Astrocyte (in vitro differentiated cells and primary cell): ENCODE measurements at regions not wholly inside any gene's neighbourhood (a gene's known extent, or its start where the extent isn't known, plus 50 kb on each side); places are given as distances from the start of the nearest gene placed in this dataset.

Experiments used
- DNase-seq: peaks from one replicate; pipeline ENCODE4 v3.0.0-alpha.2; 2010; ENCODE audit warnings: low read depth
- FAIRE-seq: peaks from 2 replicates; lab custom pipeline; 2011; peaks lifted over from hg19 to GRCh38; lab: Jason Lieb, UNC
- H2AFZ ChIP-seq: 2 replicates; pipeline ENCODE4 v1.6.0; 2012; ENCODE audit warnings: low read depth, low read length, inconsistent platforms
- H3K27ac ChIP-seq: 2 replicates; pipeline ENCODE4 v1.5.1; 2011; ENCODE audit warnings: low read depth, low read length, inconsistent platforms
- H3K27me3 ChIP-seq: 2 replicates; pipeline ENCODE4 v1.6.0; 2011; ENCODE audit warnings: low read length, inconsistent platforms; ENCODE audit not compliant: insufficient read depth
- H3K36me3 ChIP-seq: 2 replicates; pipeline ENCODE4 v1.5.1; 2011; ENCODE audit warnings: low read length, inconsistent platforms; ENCODE audit not compliant: insufficient read depth
- H3K4me1 ChIP-seq: 2 replicates; pipeline ENCODE4 v1.5.1; 2011; ENCODE audit warnings: low read length, inconsistent platforms; ENCODE audit not compliant: insufficient read depth
- H3K4me2 ChIP-seq: 2 replicates; pipeline ENCODE4 v1.6.0; 2012; ENCODE audit warnings: low read length, inconsistent platforms
- H3K4me3 ChIP-seq: 2 replicates; pipeline ENCODE4 v1.5.1; 2011; ENCODE audit warnings: low read depth, mild to moderate bottlenecking, low read length, inconsistent platforms; ENCODE audit not compliant: insufficient read depth
- H3K79me2 ChIP-seq: 2 replicates; pipeline ENCODE4 v1.6.0; 2012; ENCODE audit warnings: mild to moderate bottlenecking, low read length, inconsistent platforms; ENCODE audit not compliant: insufficient read depth
- H3K9ac ChIP-seq: 2 replicates; pipeline ENCODE4 v1.6.0; 2012; ENCODE audit warnings: mild to moderate bottlenecking, low read length, inconsistent platforms
- H3K9me3 ChIP-seq: 2 replicates; pipeline ENCODE4 v1.5.1; 2012; ENCODE audit warnings: low read depth, mild to moderate bottlenecking, low read length, inconsistent platforms; ENCODE audit not compliant: insufficient read depth
- H4K20me1 ChIP-seq: 2 replicates; pipeline ENCODE4 v1.6.0; 2012; ENCODE audit warnings: low read length, inconsistent platforms; ENCODE audit not compliant: insufficient read depth
- H3K27ac Mint-ChIP-seq: one replicate; pipeline ENCODE4 v1.8.0; 2021; ENCODE audit warnings: mild to moderate bottlenecking, mixed read lengths; ENCODE audit not compliant: unreplicated experiment
- H3K27me3 Mint-ChIP-seq: one replicate; pipeline ENCODE4 v1.8.0; 2021; ENCODE audit warnings: low read depth, mixed read lengths; ENCODE audit not compliant: unreplicated experiment
- H3K36me3 Mint-ChIP-seq: one replicate; pipeline ENCODE4 v1.8.0; 2021; ENCODE audit warnings: low read depth, mixed read lengths; ENCODE audit not compliant: unreplicated experiment
- H3K4me1 Mint-ChIP-seq: one replicate; pipeline ENCODE4 v1.8.0; 2021; ENCODE audit warnings: low read depth, mixed read lengths; ENCODE audit not compliant: unreplicated experiment
- H3K4me3 Mint-ChIP-seq: one replicate; pipeline ENCODE4 v1.8.0; 2021; ENCODE audit warnings: mild to moderate bottlenecking, moderate library complexity, mixed read lengths; ENCODE audit not compliant: unreplicated experiment
- H3K9me3 Mint-ChIP-seq: one replicate; pipeline ENCODE4 v1.8.0; 2021; ENCODE audit warnings: mild to moderate bottlenecking, mixed read lengths; ENCODE audit not compliant: unreplicated experiment
- CTCF ChIP-seq: IDR thresholded peaks from 2 replicates; pipeline ENCODE4 v1.5.1; 2011; ENCODE audit warnings: low read depth, mild to moderate bottlenecking, inconsistent platforms, low read length, moderate library complexity; ENCODE audit not compliant: insufficient read depth
- EZH2 ChIP-seq: IDR thresholded peaks from 2 replicates; pipeline ENCODE4 v1.6.1; 2012; ENCODE audit warnings: mild to moderate bottlenecking, low read length, inconsistent platforms; ENCODE audit not compliant: insufficient read depth

- FAIRE-seq (no peak), DNase-seq (no peak)
- Histone ChIP-seq H3K79me2 (no peaks in the 10 kb centered on the region), H3K9ac (no peak overlapping the region), H3K4me3 (no peak overlapping the region), H2AFZ (no peak overlapping the region), H3K9me3 (peaks cover 3% of the 10 kb centered on the region), H3K4me1 (no peaks in the 10 kb centered on the region), H3K36me3 (no peaks in the 10 kb centered on the region), H3K4me2 (no peak overlapping the region), H3K27me3 (no peaks in the 10 kb centered on the region), H4K20me1 (no peaks in the 10 kb centered on the region), H3K27ac (no peak overlapping the region)
- H3K9me3 Mint-ChIP-seq, result peaks cover 3% of the 10 kb centered on the region
- no peak overlapping the region for H3K27ac Mint-ChIP-seq
- no peak for TF ChIP-seq CTCF
- no peak for TF ChIP-seq EZH2
- no peaks in the 10 kb centered on the region for H3K4me1 Mint-ChIP-seq
- no peaks in the 10 kb centered on the region for H3K27me3 Mint-ChIP-seq
- H3K4me3 Mint-ChIP-seq, result no peak overlapping the region
- no peaks in the 10 kb centered on the region for H3K36me3 Mint-ChIP-seq
Observed at GRCh38 chr4:18529482-18529881, 507.9 kb upstream of the LCORL start.

- no peaks in the 10 kb centered on the region for H3K9me3 ChIP-seq
- no peaks in the 10 kb centered on the region for H3K36me3 ChIP-seq
- Mint-ChIP-seq H3K27ac (no peak overlapping the region), H3K36me3 (no peaks in the 10 kb centered on the region), H3K9me3 (no peaks in the 10 kb centered on the region), H3K4me3 (no peak overlapping the region), H3K4me1 (no peaks in the 10 kb centered on the region), H3K27me3 (no peaks in the 10 kb centered on the region)
- no peaks in the 10 kb centered on the region for H4K20me1 ChIP-seq
- FAIRE-seq, result no peak
- no peaks in the 10 kb centered on the region for H3K79me2 ChIP-seq
- H3K9ac ChIP-seq, result no peak overlapping the region
- no peaks in the 10 kb centered on the region for H3K27me3 ChIP-seq
- no peak overlapping the region for H3K27ac ChIP-seq
- H2AFZ ChIP-seq, result no peak overlapping the region
- H3K4me2 ChIP-seq, result no peak overlapping the region
- no peak for DNase-seq
- no peak overlapping the region for H3K4me3 ChIP-seq
- TF ChIP-seq CTCF, result no peak
- TF ChIP-seq EZH2, result no peak
- H3K4me1 ChIP-seq, result no peaks in the 10 kb centered on the region
Observed at GRCh38 chr4:18524667-18525066, 503.1 kb upstream of the LCORL start.

DNA sequence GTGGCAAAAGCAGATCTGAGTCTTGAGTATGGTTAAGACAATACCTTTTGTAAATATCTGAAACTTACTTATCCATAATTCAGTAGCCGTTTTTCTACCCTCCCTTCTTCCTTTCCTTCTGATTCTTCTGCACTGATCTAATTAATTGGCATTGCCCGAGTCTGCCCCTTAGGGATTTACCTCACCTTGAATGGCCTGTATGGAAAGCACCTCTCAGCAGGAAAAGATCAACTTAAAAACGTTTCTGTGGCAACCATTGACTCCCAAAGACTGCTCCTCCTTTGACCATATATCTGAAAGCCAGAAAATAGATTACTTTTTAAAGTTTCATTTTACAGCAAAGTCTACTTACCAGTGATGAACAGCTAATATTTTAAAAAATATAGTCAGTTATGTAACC is 496.5 kb upstream of the LCORL start:
- Histone ChIP-seq H4K20me1 (no peaks in the 10 kb centered on the region), H3K36me3 (no peaks in the 10 kb centered on the region), H3K4me2 (no peak overlapping the region), H3K4me3 (no peak overlapping the region), H2AFZ (no peak overlapping the region), H3K9ac (no peak overlapping the region), H3K27me3 (no peaks in the 10 kb centered on the region), H3K27ac (no peak overlapping the region), H3K79me2 (no peaks in the 10 kb centered on the region), H3K9me3 (no peaks in the 10 kb centered on the region), H3K4me1 (no peaks in the 10 kb centered on the region)
- Mint-ChIP-seq H3K36me3 (no peaks in the 10 kb centered on the region), H3K4me1 (no peaks in the 10 kb centered on the region), H3K4me3 (no peak overlapping the region), H3K9me3 (no peaks in the 10 kb centered on the region), H3K27ac (no peak overlapping the region), H3K27me3 (no peaks in the 10 kb centered on the region)
- FAIRE-seq (no peak), DNase-seq (no peak)
- TF ChIP-seq CTCF (no peak), EZH2 (no peak)
